PC-3 (cell line): ENCODE measurements at regions not wholly inside any gene's neighbourhood (a gene's known extent, or its start where the extent isn't known, plus 50 kb on each side); places are given as distances from the start of the nearest gene placed in this dataset.

Experiments
- CTCF ChIP-seq: fragments of 300-600 bp; sonication (generic); conservative IDR thresholded peaks from 2 replicates; pipeline ENCODE4 v1.5.1; 2017; ENCODE audit warnings: antibody characterized with exemption, low read depth, mild to moderate bottlenecking, low read length
- EZH2 ChIP-seq: fragments of 300-600 bp; sonication (generic); IDR thresholded peaks from one replicate; pipeline ENCODE4 v1.6.1; 2017; ENCODE audit warnings: antibody characterized with exemption, mild to moderate bottlenecking, low read length; ENCODE audit not compliant: unreplicated experiment

GRCh38 chr9:32258482-32258881 lies 126.0 kb upstream of the ACO1 start:
- TF ChIP-seq CTCF (no peak), EZH2 (no peak)
